DND-41 (cell line): ENCODE measurements at regions not wholly inside any gene's neighbourhood (a gene's known extent, or its start where the extent isn't known, plus 50 kb on each side); places are given as distances from the start of the nearest gene placed in this dataset.

ENCODE experiments used
- CTCF ChIP-seq: IDR thresholded peaks from 2 replicates; pipeline ENCODE4 v1.5.1; 2012; ENCODE audit warnings: borderline replicate concordance, low read length, moderate library complexity, mild to moderate bottlenecking; ENCODE audit not compliant: poor library complexity, severe bottlenecking; ENCODE audit errors: extremely low read depth
- EZH2 ChIP-seq: IDR thresholded peaks from 3 replicates; pipeline ENCODE4 v1.6.1; 2012; ENCODE audit warnings: borderline replicate concordance, low read depth, mild to moderate bottlenecking, moderate library complexity, low read length, inconsistent platforms; ENCODE audit not compliant: severe bottlenecking

GRCh38 chr22:49303061-49303735, 524.5 kb downstream of the BRD1 start:
- TF ChIP-seq CTCF (no peak), EZH2 (no peak)
